ENCODE measurements at regions not wholly inside any gene's neighbourhood (a gene's known extent, or its start where the extent isn't known, plus 50 kb on each side); places are given as distances from the start of the nearest gene placed in this dataset.

GRCh38 chr17:77466140-77466539 lies 325.4 kb downstream of the SEC14L1 start:
- no peak for TF ChIP-seq CTCF (IDR thresholded peaks at IDR 0.05; ENCODE audit: insufficient read depth, low read length, poor library complexity, severe bottlenecking)
- no peak for TF ChIP-seq EZH2phosphoT487 (conservative IDR thresholded peaks at IDR 0.05; ENCODE audit: low read length)
